BJ (cell line): ENCODE measurements at regions not wholly inside any gene's neighbourhood (a gene's known extent, or its start where the extent isn't known, plus 50 kb on each side); places are given as distances from the start of the nearest gene placed in this dataset.

Source experiments
- CTCF ChIA-PET: fragments of 350-600 bp; formaldehyde crosslinking; extraction: SDS; loops from one replicate; lab custom pipeline; 2021; ENCODE audit warnings: antibody characterized with exemption, inconsistent platforms; lab: Yijun Ruan, JAX
- POLR2A ChIA-PET: fragments of 300-600 bp; sonication (Branson Sonifier 250); formaldehyde crosslinking; extraction: SDS; loops from one replicate; lab custom pipeline; 2021; ENCODE audit warnings: antibody characterized with exemption; lab: Charles Lee
- DNase-seq: peaks from one replicate; pipeline ENCODE4 v3.0.0-alpha.2; 2011; ENCODE audit warnings: low read depth
- H3K27me3 ChIP-seq: 2 replicates; pipeline ENCODE4 v1.6.0; 2011; ENCODE audit warnings: low read length; ENCODE audit not compliant: control insufficient read depth, insufficient read depth
- H3K36me3 ChIP-seq: 2 replicates; pipeline ENCODE4 v1.5.1; 2011; ENCODE audit warnings: low read length; ENCODE audit not compliant: control insufficient read depth, insufficient read depth
- H3K4me3 ChIP-seq: 2 replicates; pipeline ENCODE4 v1.5.1; 2011; ENCODE audit warnings: low read depth, mild to moderate bottlenecking, control low read depth, low read length
- CTCF ChIP-seq: IDR thresholded peaks from 2 replicates; pipeline ENCODE4 v1.5.1; 2011; ENCODE audit warnings: low read depth, mild to moderate bottlenecking, control low read depth, inconsistent platforms, low read length, moderate library complexity; ENCODE audit not compliant: insufficient read depth

GRCh38 chr14:101249676-101250036 is 311.6 kb upstream of the DIO3 start:
- POLR2A ChIA-PET: no interaction called here
- TF ChIP-seq CTCF: no peak
- Histone ChIP-seq H3K36me3 (no peaks in the 10 kb centered on the region), H3K4me3 (no peak overlapping the region), H3K27me3 (no peaks in the 10 kb centered on the region)
- CTCF ChIA-PET: no interaction called here
- no peak for DNase-seq

- Histone ChIP-seq H3K27me3 (no peaks in the 10 kb centered on the region), H3K4me3 (no peak overlapping the region), H3K36me3 (no peaks in the 10 kb centered on the region)
- POLR2A ChIA-PET: no interaction called here
- CTCF ChIA-PET: no interaction called here
- DNase-seq: no peak
- TF ChIP-seq CTCF: no peak
Measured at GRCh38 chr14:101250336-101250947, 310.9 kb upstream of the DIO3 start.

- ChIA-PET CTCF (no interaction called here), POLR2A (no interaction called here)
- H3K36me3 ChIP-seq: no peaks in the 10 kb centered on the region
- H3K27me3 ChIP-seq: 0 out of 2 replicates have a peak, but pooled peaks cover 2% of the 10 kb centered on the region
- H3K4me3 ChIP-seq: no peak overlapping the region
- DNase-seq: no peak
- no peak for TF ChIP-seq CTCF
Measured at GRCh38 chr14:101250948-101251811, 310.1 kb upstream of the DIO3 start.

GRCh38 chr14:101251812-101252442 is 309.4 kb upstream of the DIO3 start:
- CTCF ChIA-PET: no interaction called here

More at GRCh38 chr14:101251812-101252442, 309.4 kb upstream of the DIO3 start:
- TF ChIP-seq CTCF: no peak
- Histone ChIP-seq H3K36me3 (no peaks in the 10 kb centered on the region), H3K4me3 (no peak overlapping the region), H3K27me3 (0 out of 2 replicates have a peak, but pooled peaks cover 2% of the 10 kb centered on the region)
- POLR2A ChIA-PET: no interaction called here
- no peak for DNase-seq
